ENCODE measurements at regions not wholly inside any gene's neighbourhood (a gene's known extent, or its start where the extent isn't known, plus 50 kb on each side); places are given as distances from the start of the nearest gene placed in this dataset.
"Not testable (repeated sequence)": the region's sequence is repeated elsewhere in the genome, so short reads cannot be mapped to it uniquely, and the experiment has no call there.

DNA sequence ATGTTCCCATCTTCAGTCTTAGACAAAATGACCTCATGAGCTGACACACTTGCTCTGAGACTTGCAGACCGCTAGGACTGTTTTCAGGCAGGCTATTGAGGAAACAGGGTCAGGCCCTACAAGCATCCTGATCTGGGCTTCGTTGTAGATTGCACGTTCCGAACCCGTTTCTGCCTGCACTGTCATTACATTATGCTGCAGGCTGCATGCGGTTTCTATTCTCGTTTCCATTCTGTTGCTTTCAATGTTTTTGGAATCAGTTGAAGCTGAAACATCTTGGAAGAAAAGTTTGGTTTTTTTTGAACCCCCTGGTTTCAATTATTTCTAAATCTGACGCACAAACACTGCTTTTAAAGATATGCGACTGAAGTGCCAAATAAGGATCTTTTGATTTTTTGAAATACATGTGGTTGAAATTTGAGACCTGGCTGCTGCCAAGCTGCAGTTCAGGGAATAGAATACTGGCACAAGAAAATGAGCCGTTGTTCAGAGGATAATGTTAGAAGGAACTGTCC, 716.1 kb upstream of the INTU start:
- intact Hi-C loops (cut with micrococcal nuclease), result no loop called here
- ChIA-PET POLR2A (no interaction called here), CTCF (no interaction called here)
- H3K4me1 ChIP-seq (ENCODE audit: control insufficient read depth in 2 of 2, insufficient read depth in 2 of 2, low read length in 2 of 2), result no peaks in the 10 kb centered on the region
- ATAC-seq (ENCODE audit: low read depth) (no peak), DNase-seq (no peak)
- no peak overlapping the region for H3K9ac ChIP-seq (ENCODE audit: low read length)
- Mint-ChIP-seq H3K9me3 (ENCODE audit: insufficient read depth) (peaks cover 4% of the 10 kb centered on the region), H3K27ac (no peak overlapping the region), H3K4me1 (no peaks in the 10 kb centered on the region), H3K4me3 (no peak overlapping the region), H3K27me3 (no peaks in the 10 kb centered on the region)
- no peaks in the 10 kb centered on the region for H3K79me2 ChIP-seq (ENCODE audit: control insufficient read depth, insufficient read depth, low read length)
- 80% methylated on average over 9 of the region's 10 CpGs for WGBS (ENCODE audit: insufficient coverage)
- H3K27me3 ChIP-seq (replicated peaks in 1 of 4; ENCODE audit: control extremely low read depth in 1 of 4, control insufficient read depth in 3 of 4, insufficient read depth in 4 of 4, low read length in 3 of 4), result no peaks in the 10 kb centered on the region
- no peak overlapping the region for H3K27ac ChIP-seq (ENCODE audit: low read length in 2 of 2)
- TF ChIP-seq, protein P1, sequence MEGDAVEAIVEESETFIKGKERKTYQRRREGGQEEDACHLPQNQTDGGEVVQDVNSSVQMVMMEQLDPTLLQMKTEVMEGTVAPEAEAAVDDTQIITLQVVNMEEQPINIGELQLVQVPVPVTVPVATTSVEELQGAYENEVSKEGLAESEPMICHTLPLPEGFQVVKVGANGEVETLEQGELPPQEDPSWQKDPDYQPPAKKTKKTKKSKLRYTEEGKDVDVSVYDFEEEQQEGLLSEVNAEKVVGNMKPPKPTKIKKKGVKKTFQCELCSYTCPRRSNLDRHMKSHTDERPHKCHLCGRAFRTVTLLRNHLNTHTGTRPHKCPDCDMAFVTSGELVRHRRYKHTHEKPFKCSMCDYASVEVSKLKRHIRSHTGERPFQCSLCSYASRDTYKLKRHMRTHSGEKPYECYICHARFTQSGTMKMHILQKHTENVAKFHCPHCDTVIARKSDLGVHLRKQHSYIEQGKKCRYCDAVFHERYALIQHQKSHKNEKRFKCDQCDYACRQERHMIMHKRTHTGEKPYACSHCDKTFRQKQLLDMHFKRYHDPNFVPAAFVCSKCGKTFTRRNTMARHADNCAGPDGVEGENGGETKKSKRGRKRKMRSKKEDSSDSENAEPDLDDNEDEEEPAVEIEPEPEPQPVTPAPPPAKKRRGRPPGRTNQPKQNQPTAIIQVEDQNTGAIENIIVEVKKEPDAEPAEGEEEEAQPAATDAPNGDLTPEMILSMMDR (IDR thresholded peaks at IDR 0.05), result no peak
- TF ChIP-seq EZH2 (IDR thresholded peaks at IDR 0.05; ENCODE audit: borderline replicate concordance, insufficient read depth, low read depth, low read length, poor library complexity, severe bottlenecking), result no peak
- no peaks in the 10 kb centered on the region for H4K20me1 ChIP-seq (ENCODE audit: control insufficient read depth, insufficient read depth, low read length, poor library complexity, severe bottlenecking)
- no peak overlapping the region for H3K4me3 ChIP-seq (ENCODE audit: control extremely low read depth in 1 of 5, extremely low read depth in 1 of 5, insufficient read depth in 1 of 5, low read depth in 2 of 5, low read length in 4 of 5)
- no peaks in the 10 kb centered on the region for H3K36me3 ChIP-seq (replicated peaks in 1 of 2; ENCODE audit: control extremely low read depth in 1 of 2, control insufficient read depth in 1 of 2, extremely low read depth in 1 of 2, insufficient read depth in 2 of 2, low read length in 1 of 2)
- H2AFZ ChIP-seq (ENCODE audit: insufficient read depth, low read depth, low read length, poor library complexity, severe bottlenecking), result no peak overlapping the region
- H3K4me2 ChIP-seq (replicated peaks; ENCODE audit: low read depth, low read length, poor library complexity, severe bottlenecking), result no peak overlapping the region
- H3K9me3 ChIP-seq (ENCODE audit: control extremely low read depth in 1 of 3, control insufficient read depth in 2 of 3, insufficient read depth in 1 of 3, low read length in 2 of 3), result peaks cover 0 to 2% (median 0%) of the 10 kb centered on the region in 3 donors

DNA sequence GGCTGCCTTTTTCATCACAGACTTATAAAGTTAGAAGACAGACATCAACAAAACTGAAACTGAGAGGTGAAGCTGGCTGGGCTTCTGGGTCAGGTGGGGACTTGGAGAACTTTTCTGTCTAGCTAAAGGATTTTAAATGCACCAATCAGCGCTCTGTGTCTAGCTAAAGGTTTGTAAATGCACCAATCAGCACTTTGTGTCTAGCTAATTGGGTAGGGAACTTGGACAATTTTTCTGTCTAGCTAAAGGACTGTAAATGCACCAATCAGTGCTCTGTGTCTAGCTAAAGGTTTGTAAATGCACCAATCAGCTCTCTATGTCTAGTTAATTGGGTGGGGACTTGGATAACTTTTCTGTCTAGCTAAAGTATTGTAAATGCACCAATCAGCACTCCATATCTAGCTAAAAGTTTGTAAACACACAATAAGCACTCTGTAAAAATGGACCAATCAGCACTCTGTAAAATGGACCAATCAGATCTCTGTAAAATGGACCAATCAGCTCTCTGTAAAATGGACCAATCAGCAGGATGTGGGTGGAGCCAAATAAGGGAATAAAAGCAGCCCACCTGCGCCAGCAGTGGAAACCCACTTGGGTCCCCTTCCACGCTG, 710.3 kb upstream of the INTU start:
- H3K4me1 Mint-ChIP-seq, result not testable (repeated sequence)

More for the DNA sequence above, 710.3 kb upstream of the INTU start:
- DNase-seq; H3K27me3 ChIP-seq (replicated peaks in 1 of 4; ENCODE audit: control extremely low read depth in 1 of 4, control insufficient read depth in 3 of 4, insufficient read depth in 4 of 4, low read length in 3 of 4); H3K4me3 ChIP-seq (ENCODE audit: control extremely low read depth in 1 of 5, extremely low read depth in 1 of 5, insufficient read depth in 1 of 5, low read depth in 2 of 5, low read length in 4 of 5); ATAC-seq (ENCODE audit: low read depth); intact Hi-C loops (cut with micrococcal nuclease); H3K9me3 ChIP-seq (ENCODE audit: control extremely low read depth in 1 of 3, control insufficient read depth in 2 of 3, insufficient read depth in 1 of 3, low read length in 2 of 3); H3K36me3 ChIP-seq (replicated peaks in 1 of 2; ENCODE audit: control extremely low read depth in 1 of 2, control insufficient read depth in 1 of 2, extremely low read depth in 1 of 2, insufficient read depth in 2 of 2, low read length in 1 of 2); H3K9ac ChIP-seq (ENCODE audit: low read length); H2AFZ ChIP-seq (ENCODE audit: insufficient read depth, low read depth, low read length, poor library complexity, severe bottlenecking); POLR2A ChIA-PET; CTCF ChIA-PET; H3K4me3 Mint-ChIP-seq; H3K79me2 ChIP-seq (ENCODE audit: control insufficient read depth, insufficient read depth, low read length); H3K27me3 Mint-ChIP-seq; H3K27ac ChIP-seq (ENCODE audit: low read length in 2 of 2); H4K20me1 ChIP-seq (ENCODE audit: control insufficient read depth, insufficient read depth, low read length, poor library complexity, severe bottlenecking); H3K4me2 ChIP-seq (replicated peaks; ENCODE audit: low read depth, low read length, poor library complexity, severe bottlenecking); H3K27ac Mint-ChIP-seq; H3K4me1 ChIP-seq (ENCODE audit: control insufficient read depth in 2 of 2, insufficient read depth in 2 of 2, low read length in 2 of 2); H3K9me3 Mint-ChIP-seq (ENCODE audit: insufficient read depth): not testable (repeated sequence)
- WGBS (ENCODE audit: insufficient coverage), result 100% methylated on average over 2 of the region's 3 CpGs

All from B cell (primary cell).